Psoas muscle (tissue), 7 donors: ENCODE measurements at regions not wholly inside any gene's neighbourhood (a gene's known extent, or its start where the extent isn't known, plus 50 kb on each side); places are given as distances from the start of the nearest gene placed in this dataset.

ENCODE experiments used
- ATAC-seq, 4 donors: fragments of 200-7000 bp; cut with Tn5 transposase; one replicate each; pipeline ENCODE4 v1.9.1; 2020; ENCODE audit warnings: moderate library complexity in 3 of 4, mild to moderate bottlenecking in 2 of 4
- DNase-seq, 2 donors: peaks; one replicate each; pipeline ENCODE4 v3.0.0-alpha.2; 2020
- H3K27ac ChIP-seq: fragments of 200-600 bp; one replicate; pipeline ENCODE4 v1.8.0; 2022
- H3K27me3 ChIP-seq, 3 donors: fragments of 200-600 bp in 1 of 3; one replicate each; pipeline versions ENCODE4 v1.6.1 to v1.8.0; 2013 to 2022; ENCODE audit warnings: low read length in 2 of 3, mild to moderate bottlenecking in 2 of 3, moderate library complexity in 1 of 3; ENCODE audit not compliant: insufficient read depth in 3 of 3
- H3K36me3 ChIP-seq, 2 donors: fragments of 200-600 bp in 1 of 2; one replicate each; pipeline versions ENCODE4 v1.6.1 to v1.8.0; 2013 to 2022; ENCODE audit warnings: low read depth in 1 of 2, mild to moderate bottlenecking in 1 of 2, moderate library complexity in 1 of 2; ENCODE audit not compliant: insufficient read depth in 1 of 2
- H3K4me1 ChIP-seq: fragments of 200-600 bp; one replicate; pipeline ENCODE4 v1.8.0; 2022
- H3K4me3 ChIP-seq: fragments of 200-600 bp; one replicate; pipeline ENCODE4 v1.8.0; 2022; ENCODE audit warnings: mild to moderate bottlenecking
- H3K9me3 ChIP-seq: fragments of 200-600 bp; one replicate; pipeline ENCODE4 v1.8.0; 2022
- WGBS, 3 donors: extraction: QIAGEN DNeasy Blood & Tissue Kit; methylation state at CpG; one replicate each; pipeline versions ENCODE4 v1.1.6 to v1.1.7; 2013; 5-methylcytosine and 5-hydroxymethylcytosine counted together
- intact Hi-C, 2 donors: fragments of 100-400 bp; cut with DNase I; formaldehyde crosslinking; loops; one replicate each; pipeline versions ENCODE4 v1.11.0 to v1.14.2; 2022
- TF ChIP-seq, protein P1 (sequence below): fragments of 200-600 bp; IDR thresholded peaks from one replicate; pipeline ENCODE4 v1.8.0; 2022; ENCODE audit warnings: antibody characterized with exemption
- donor health status: healthy with polysubstance abuse.
- donor health status: DM: no; HTN: no; CAD: no; lungs with moderate emphysema.
- donor health status: Bipolar disorder and iron deficiency.
- donor health status: healthy.
- donor health status: DM: yes; HTN: yes; CAD: no.
- donor health status: DM: no; HTN: no; CAD: no.
- donor health status: DM: yes; HTN: yes; CAD: no.

DNA sequence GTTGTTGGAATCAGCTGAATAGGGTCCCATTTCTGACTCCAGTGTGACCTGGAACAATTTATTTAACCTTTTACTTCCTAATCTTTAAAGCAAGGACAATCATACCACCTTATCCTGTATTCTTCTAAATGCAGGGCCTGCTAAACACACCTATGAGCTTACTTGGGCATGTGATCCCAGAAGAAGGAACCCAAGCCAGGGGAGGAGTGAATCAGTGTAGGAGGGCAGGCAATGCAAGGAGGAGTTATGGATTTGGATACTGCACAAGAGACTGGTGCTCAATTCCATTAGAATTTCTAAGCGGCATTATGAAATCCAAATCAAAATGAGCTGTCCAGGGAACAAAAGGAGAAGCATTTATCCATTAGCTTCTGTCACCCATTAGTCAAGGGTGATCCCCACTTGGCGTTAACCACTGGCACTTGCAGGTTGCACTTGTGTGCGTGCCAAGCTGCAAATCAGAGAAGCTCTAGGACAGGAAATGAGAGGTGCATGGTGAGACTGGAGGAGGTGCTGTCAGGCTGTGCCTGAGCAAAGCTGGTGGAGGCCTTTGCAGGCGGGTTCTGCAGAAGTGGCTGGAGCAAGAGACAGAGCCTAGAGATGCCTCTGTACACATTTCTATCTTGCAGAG is 297.2 kb upstream of the PLXNA2 start:
- TF ChIP-seq, protein P1, sequence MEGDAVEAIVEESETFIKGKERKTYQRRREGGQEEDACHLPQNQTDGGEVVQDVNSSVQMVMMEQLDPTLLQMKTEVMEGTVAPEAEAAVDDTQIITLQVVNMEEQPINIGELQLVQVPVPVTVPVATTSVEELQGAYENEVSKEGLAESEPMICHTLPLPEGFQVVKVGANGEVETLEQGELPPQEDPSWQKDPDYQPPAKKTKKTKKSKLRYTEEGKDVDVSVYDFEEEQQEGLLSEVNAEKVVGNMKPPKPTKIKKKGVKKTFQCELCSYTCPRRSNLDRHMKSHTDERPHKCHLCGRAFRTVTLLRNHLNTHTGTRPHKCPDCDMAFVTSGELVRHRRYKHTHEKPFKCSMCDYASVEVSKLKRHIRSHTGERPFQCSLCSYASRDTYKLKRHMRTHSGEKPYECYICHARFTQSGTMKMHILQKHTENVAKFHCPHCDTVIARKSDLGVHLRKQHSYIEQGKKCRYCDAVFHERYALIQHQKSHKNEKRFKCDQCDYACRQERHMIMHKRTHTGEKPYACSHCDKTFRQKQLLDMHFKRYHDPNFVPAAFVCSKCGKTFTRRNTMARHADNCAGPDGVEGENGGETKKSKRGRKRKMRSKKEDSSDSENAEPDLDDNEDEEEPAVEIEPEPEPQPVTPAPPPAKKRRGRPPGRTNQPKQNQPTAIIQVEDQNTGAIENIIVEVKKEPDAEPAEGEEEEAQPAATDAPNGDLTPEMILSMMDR, result no peak
- WGBS, 3 donors, result 44 to 67% (median 63%) methylated on average over 4 of the region's 4 CpGs
- Histone ChIP-seq H3K27ac (no peak overlapping the region), H3K4me3 (no peak overlapping the region), H3K27me3 (no peaks in the 10 kb centered on the region), H3K9me3 (no peaks in the 10 kb centered on the region), H3K4me1 (no peaks in the 10 kb centered on the region), H3K36me3 (no peaks in the 10 kb centered on the region)
- intact Hi-C loops, result no loop called here
- DNase-seq (no peak), ATAC-seq (no peak)

DNA sequence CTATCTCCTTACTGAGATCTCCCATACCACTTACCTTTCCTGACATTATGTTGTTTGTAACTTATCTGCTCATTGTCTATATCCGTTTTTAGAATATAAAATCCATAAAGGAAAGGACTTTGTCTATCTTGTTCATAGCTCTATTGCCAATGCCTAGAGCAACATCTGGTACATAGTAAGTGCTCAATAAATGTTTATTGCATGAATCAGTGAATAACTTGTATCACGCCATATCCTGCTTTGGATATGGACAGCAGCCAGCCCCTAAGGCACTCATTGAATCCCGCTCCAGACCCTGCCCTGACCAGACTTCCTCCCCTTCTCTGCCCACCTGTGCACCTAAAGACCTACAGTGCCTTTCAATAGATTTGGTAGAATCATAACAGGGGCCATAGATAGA is 298.1 kb upstream of the PLXNA2 start:
- Histone ChIP-seq H3K9me3 (no peaks in the 10 kb centered on the region), H3K36me3 (no peaks in the 10 kb centered on the region), H3K27me3 (no peaks in the 10 kb centered on the region), H3K4me1 (no peaks in the 10 kb centered on the region), H3K4me3 (no peak overlapping the region), H3K27ac (no peak overlapping the region)
- DNase-seq, result no peak
- TF ChIP-seq, protein P1, result no peak
- ATAC-seq, result no peak
- intact Hi-C loops, result no loop called here
- WGBS, 3 donors, result 94 to 99% (median 98%) methylated on average over 3 of the region's 3 CpGs

DNA sequence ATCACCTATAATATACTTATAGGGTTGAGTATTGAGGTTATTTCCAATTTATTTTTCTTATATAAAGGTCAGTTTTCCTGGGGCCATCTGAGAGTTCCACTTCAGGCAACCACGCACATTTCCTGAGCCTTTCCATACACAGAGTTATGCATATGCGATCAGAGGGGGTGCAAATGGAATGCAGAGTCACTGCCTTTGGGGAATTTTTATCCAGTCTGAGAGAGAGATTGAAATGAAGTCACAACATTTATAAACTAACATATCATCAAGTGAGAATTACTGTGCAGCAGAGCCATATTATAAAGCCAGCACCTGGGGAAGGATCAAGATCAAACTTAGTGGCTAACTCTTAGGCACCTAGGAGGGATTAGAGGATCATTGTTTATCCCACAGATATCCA is 299.9 kb upstream of the PLXNA2 start:
- Histone ChIP-seq H3K27ac (no peak overlapping the region), H3K4me1 (no peaks in the 10 kb centered on the region), H3K9me3 (no peaks in the 10 kb centered on the region), H3K4me3 (no peak overlapping the region), H3K27me3 (no peaks in the 10 kb centered on the region), H3K36me3 (no peaks in the 10 kb centered on the region)
- intact Hi-C loops, result no loop called here
- ATAC-seq (no peak), DNase-seq (no peak)
- 84 to 88% (median 88%) methylated on average over 2 of the region's 2 CpGs for WGBS, 3 donors
- TF ChIP-seq, protein P1, result no peak

DNA sequence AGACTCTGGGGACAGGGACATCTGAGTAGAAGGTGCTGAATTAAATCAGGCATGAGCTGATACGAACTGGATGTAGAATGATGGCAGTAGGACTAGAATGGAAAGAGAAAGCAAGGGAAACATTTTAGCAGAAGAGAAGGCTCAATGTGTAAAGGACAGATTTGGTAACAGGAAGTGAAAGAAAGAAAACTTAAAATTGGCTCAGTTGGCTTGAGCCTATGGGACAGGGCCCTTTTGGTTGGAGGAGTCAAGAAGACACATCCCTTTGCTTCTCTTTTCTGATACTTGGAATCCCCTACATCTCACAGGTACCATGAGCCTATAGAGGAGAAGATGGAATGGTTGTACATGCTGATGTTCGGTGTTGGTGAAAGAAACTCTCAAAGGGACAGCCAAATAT is 300.6 kb upstream of the PLXNA2 start:
- ATAC-seq, result no peak
- H3K4me1 ChIP-seq, result no peaks in the 10 kb centered on the region
- TF ChIP-seq, protein P1, result no peak

DNA sequence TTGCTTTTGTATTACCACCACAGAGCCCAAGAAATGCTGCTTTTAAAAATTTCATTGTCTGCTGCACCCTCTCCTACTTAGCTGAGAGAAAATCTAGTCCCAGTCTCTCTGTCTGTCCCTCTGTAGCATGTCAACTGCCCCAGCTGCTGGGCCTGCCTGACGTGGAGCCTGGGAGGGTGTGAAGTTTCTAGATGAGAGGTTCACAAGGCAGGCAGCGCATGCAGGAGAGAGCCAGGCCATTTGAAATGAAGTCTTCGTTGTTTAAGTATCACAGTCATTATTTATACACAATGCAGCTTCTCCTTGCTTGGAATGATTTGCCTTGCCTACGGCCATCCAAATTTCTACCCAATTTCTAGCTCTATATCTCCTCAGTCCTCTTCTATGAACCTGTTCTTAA is 306.8 kb upstream of the PLXNA2 start:
- intact Hi-C loops, result no loop called here
- 83 to 92% (median 91%) methylated on average over 4 of the region's 4 CpGs for WGBS, 3 donors
- Histone ChIP-seq H3K9me3 (no peaks in the 10 kb centered on the region), H3K36me3 (no peaks in the 10 kb centered on the region), H3K4me1 (no peaks in the 10 kb centered on the region), H3K4me3 (no peak overlapping the region), H3K27me3 (no peaks in the 10 kb centered on the region), H3K27ac (no peak overlapping the region)
- TF ChIP-seq, protein P1, result no peak
- DNase-seq (no peak), ATAC-seq (no peak)

More for the DNA sequence above, 300.6 kb upstream of the PLXNA2 start:
- Histone ChIP-seq H3K27ac (no peak overlapping the region), H3K9me3 (no peaks in the 10 kb centered on the region), H3K36me3 (no peaks in the 10 kb centered on the region), H3K4me3 (no peak overlapping the region), H3K27me3 (no peaks in the 10 kb centered on the region)
- WGBS, 3 donors, result 74 to 84% (median 78%) methylated on average over 2 of the region's 2 CpGs
- intact Hi-C loops, result no loop called here
- no peak for DNase-seq
